Left lung (tissue), 4 donors: ENCODE measurements at regions not wholly inside any gene's neighbourhood (a gene's known extent, or its start where the extent isn't known, plus 50 kb on each side); places are given as distances from the start of the nearest gene placed in this dataset.
A peak's percentile ranks its signal among the peaks of the same experiment; 100 is the strongest.
"Not testable (repeated sequence)": the region's sequence is repeated elsewhere in the genome, so short reads cannot be mapped to it uniquely, and the experiment has no call there.

Experiments
- ATAC-seq: fragments of 200-7000 bp; cut with Tn5 transposase; one replicate; pipeline ENCODE4 v1.9.1; 2020; ENCODE audit warnings: moderate library complexity
- DNase-seq, 4 donors: peaks; one replicate each; pipeline ENCODE4 v3.0.0-alpha.2; 2013 to 2020
- H3K27ac ChIP-seq, 2 donors: fragments of 200-600 bp; sonication (generic) in 1 of 2; one replicate each; pipeline versions ENCODE4 v1.5.0 to v1.8.0; 2020 to 2021
- H3K27me3 ChIP-seq, 2 donors: fragments of 200-600 bp; sonication (generic) in 1 of 2; one replicate each; pipeline versions ENCODE4 v1.5.0 to v1.8.0; 2020 to 2021
- H3K36me3 ChIP-seq, 2 donors: fragments of 200-600 bp; sonication (generic) in 1 of 2; one replicate each; pipeline versions ENCODE4 v1.5.0 to v1.8.0; 2020 to 2021
- H3K4me1 ChIP-seq, 2 donors: fragments of 200-600 bp; one replicate each; pipeline ENCODE4 v1.8.0; 2021
- H3K4me3 ChIP-seq, 2 donors: fragments of 200-600 bp; sonication (generic) in 1 of 2; one replicate each; pipeline versions ENCODE4 v1.5.0 to v1.8.0; 2020 to 2021; ENCODE audit warnings: mild to moderate bottlenecking in 1 of 2
- H3K9me3 ChIP-seq, 2 donors: fragments of 200-600 bp; sonication (generic) in 1 of 2; one replicate each; pipeline versions ENCODE4 v1.5.0 to v1.8.0; 2020 to 2021
- intact Hi-C, 2 donors: fragments of 100-400 bp; cut with DNase I; formaldehyde crosslinking; loops; one replicate each; pipeline versions ENCODE4 v1.11.2 to v1.14.2; 2022
- TF ChIP-seq, protein P1 (sequence below), 2 donors: fragments of 200-600 bp; sonication (generic) in 1 of 2; IDR thresholded peaks; one replicate each; pipeline versions ENCODE4 v1.5.0 to v1.8.0; 2021; ENCODE audit warnings: antibody characterized with exemption in 2 of 2
- donor health status: DM: no; HTN: yes; CAD: no.
- donor health status: DM: no; HTN: no; CAD: no.

GRCh38 chr6:112539355-112539754 is 192.2 kb downstream of the RFPL4B start:
- Histone ChIP-seq H3K36me3 (no peaks in the 10 kb centered on the region), H3K9me3 (peaks cover 0 to 25% of the 10 kb centered on the region in 2 donors), H3K27me3 (no peaks in the 10 kb centered on the region), H3K4me1 (no peaks in the 10 kb centered on the region), H3K27ac (no peak overlapping the region), H3K4me3 (no peak overlapping the region)
- TF ChIP-seq, protein P1, sequence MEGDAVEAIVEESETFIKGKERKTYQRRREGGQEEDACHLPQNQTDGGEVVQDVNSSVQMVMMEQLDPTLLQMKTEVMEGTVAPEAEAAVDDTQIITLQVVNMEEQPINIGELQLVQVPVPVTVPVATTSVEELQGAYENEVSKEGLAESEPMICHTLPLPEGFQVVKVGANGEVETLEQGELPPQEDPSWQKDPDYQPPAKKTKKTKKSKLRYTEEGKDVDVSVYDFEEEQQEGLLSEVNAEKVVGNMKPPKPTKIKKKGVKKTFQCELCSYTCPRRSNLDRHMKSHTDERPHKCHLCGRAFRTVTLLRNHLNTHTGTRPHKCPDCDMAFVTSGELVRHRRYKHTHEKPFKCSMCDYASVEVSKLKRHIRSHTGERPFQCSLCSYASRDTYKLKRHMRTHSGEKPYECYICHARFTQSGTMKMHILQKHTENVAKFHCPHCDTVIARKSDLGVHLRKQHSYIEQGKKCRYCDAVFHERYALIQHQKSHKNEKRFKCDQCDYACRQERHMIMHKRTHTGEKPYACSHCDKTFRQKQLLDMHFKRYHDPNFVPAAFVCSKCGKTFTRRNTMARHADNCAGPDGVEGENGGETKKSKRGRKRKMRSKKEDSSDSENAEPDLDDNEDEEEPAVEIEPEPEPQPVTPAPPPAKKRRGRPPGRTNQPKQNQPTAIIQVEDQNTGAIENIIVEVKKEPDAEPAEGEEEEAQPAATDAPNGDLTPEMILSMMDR (IDR thresholded peaks at IDR 0.05) = no peak
- intact Hi-C loops = no loop called here
- ATAC-seq (no peak), DNase-seq (no peak)

DNA sequence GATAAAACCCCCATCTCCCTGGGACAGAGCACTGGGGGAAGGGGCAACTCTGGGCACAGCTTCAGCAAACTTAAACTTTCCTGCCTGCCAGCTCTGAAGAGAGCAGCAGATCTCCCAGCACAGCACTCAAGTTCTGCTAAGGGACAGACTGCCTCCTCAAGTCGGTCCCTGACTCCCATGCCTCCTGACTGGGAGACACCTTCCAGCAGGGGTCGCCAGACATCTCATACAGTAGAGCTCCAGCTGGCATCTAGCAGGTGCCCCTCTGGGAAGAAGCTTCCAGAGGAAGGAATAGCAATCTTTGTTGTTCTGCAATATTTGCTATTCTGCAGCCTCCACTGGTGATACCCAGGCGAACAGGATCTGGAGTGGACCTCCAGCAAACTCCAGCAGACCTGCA is 194.7 kb downstream of the RFPL4B start:
- H3K27me3 ChIP-seq, H3K4me3 ChIP-seq, H3K27ac ChIP-seq, DNase-seq, intact Hi-C loops, ATAC-seq, H3K36me3 ChIP-seq, H3K4me1 ChIP-seq: not testable (repeated sequence)
- peaks cover 0 to 16% of the 10 kb centered on the region in 2 donors for H3K9me3 ChIP-seq

DNA sequence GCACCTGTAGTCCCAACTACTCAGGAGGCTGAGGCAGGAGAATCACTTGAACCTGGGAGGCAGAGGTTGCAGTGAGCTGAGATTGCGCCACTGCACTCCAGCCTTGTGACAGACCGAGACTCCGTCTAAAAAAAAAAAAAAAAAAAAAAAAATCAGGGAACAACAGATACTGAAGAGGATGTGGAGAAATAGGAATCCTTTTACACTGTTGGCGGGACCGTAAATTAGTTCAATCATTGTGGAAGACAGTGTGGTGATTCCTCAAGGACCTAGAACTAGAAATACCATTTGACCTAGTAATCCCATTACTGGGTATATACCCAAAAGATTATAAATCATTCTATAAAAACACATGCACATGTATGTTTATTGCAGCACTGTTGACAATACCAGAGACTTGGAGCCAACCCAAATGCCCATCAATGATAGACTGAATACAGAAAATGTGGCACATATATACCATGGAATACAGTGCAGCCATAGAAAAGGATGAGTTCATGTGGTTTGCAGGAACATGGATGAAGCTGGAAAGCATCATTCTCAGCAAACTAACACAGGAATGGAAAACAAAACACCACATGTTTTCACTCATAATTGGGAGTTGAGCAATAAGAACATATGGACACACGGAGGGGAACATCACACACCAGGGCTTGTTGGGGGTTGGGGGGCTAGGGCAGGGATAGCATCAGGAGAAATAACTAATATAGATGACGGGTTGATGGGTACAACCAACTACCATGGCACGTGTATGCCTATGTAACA is 200.4 kb downstream of the RFPL4B start:
- H3K4me1 ChIP-seq, H3K27me3 ChIP-seq: not testable (repeated sequence)
- DNase-seq = peak in 1 of 4 donors; percentile 37

DNA sequence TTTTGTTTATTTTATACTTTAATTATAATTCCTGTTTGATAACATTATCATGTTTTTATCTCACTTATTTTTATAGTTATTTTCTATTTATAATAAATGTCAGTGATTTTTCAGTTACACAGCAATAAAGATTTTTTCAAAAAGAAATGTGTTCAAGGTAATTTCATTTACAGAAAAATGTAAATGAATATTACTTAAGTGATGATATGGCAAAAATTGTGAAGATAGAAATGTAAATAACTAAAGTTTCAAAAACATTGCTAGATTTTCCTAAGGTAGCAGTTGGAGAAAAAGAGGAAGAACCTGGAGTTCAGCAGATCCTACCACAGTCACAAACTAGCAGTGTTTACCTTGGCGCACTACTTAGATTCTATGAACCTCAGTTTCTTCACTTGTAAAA is 202.6 kb downstream of the RFPL4B start:
- Histone ChIP-seq H3K4me1 (no peaks in the 10 kb centered on the region), H3K27ac (no peak overlapping the region), H3K36me3 (no peaks in the 10 kb centered on the region), H3K27me3 (no peaks in the 10 kb centered on the region), H3K9me3 (peaks cover 0 to 2% of the 10 kb centered on the region in 2 donors), H3K4me3 (no peak overlapping the region)
- DNase-seq = no peak
- no peak for ATAC-seq
- TF ChIP-seq, protein P1 (IDR thresholded peaks at IDR 0.05) = no peak
- intact Hi-C loops = no loop called here

More for the DNA sequence above, 200.4 kb downstream of the RFPL4B start:
- ATAC-seq, intact Hi-C loops, H3K9me3 ChIP-seq, H3K36me3 ChIP-seq, H3K27ac ChIP-seq, H3K4me3 ChIP-seq: not testable (repeated sequence)

- no peak for DNase-seq
- no peak for ATAC-seq
- Histone ChIP-seq H3K27ac (no peak overlapping the region), H3K4me1 (no peaks in the 10 kb centered on the region), H3K9me3 (no peaks in the 10 kb centered on the region), H3K36me3 (no peaks in the 10 kb centered on the region), H3K4me3 (no peak overlapping the region), H3K27me3 (no peaks in the 10 kb centered on the region)
- TF ChIP-seq, protein P1 (IDR thresholded peaks at IDR 0.05) = no peak
- intact Hi-C loops = no loop called here
Observed at GRCh38 chr6:112557435-112557834, 210.3 kb downstream of the RFPL4B start.

DNA sequence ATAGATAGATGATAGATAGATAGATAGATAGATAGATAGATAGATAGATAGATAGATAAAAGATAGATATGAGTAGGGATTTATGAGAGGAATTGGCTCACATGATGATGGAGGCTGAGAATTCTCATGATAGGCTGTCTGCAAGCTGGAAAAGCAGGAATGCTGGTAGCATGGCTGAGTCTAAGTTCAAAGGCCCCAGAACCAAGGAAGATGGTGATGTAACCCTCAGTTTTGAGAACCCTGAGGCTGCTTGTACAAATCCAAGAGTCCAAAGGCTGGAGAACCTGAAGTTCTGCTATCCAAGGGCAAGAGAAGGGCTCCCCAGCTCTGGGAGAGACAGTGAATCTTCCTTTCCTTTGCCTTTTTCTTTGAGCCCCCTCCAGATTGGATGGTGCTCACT is 210.8 kb downstream of the RFPL4B start:
- intact Hi-C loops = no loop called here
- no peaks in the 10 kb centered on the region for H3K9me3 ChIP-seq
- H3K4me3 ChIP-seq = no peak overlapping the region
- no peaks in the 10 kb centered on the region for H3K36me3 ChIP-seq
- no peak overlapping the region for H3K27ac ChIP-seq
- no peak for ATAC-seq
- DNase-seq = no peak
- TF ChIP-seq, protein P1 (IDR thresholded peaks at IDR 0.05) = no peak
- no peaks in the 10 kb centered on the region for H3K27me3 ChIP-seq
- no peaks in the 10 kb centered on the region for H3K4me1 ChIP-seq
